ENCODE measurements at regions not wholly inside any gene's neighbourhood (a gene's known extent, or its start where the extent isn't known, plus 50 kb on each side); places are given as distances from the start of the nearest gene placed in this dataset.

DNA sequence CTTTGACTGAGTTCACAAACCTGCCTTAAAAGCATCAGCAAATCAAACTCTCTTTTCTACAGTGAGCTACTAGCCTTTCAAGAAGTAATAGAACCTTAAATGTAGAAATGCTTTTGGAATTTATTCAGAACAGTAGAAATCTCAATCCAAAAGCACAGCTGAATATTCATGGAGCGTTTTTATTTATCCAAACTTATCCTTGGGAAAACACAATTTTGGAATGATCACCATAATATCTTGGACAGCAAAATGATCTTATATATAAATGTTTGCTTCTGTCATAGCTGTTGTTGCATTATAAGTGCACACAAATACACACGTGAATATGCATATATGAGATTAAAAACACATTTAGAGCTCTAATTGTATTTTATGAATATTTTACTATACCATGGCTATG, 747.3 kb upstream of the PIK3C3 start:
- no peak for DNase-seq

DNA sequence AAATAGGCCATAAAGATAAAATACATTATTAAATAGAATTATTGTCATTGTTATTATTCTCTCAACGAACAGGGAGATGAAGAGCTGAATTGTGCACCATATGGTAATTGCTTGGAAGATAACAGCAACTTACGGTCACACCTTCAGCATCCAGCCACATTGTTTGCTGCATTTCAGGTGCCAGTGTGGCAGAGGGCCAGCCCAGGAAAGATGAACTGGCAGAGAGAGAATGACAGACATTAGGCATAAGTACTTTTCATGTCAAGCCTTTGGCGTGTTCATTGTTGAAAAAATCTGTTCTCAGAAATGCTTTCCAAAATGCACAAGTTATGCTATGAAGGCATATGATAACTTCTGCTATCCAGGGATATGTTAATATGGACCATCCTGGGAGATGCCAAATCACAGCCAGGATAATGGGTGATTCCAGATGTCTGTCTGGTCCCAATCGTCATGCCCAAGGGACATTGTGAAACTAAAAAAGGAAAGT, 748.6 kb upstream of the PIK3C3 start:
- no peak for DNase-seq

DNA sequence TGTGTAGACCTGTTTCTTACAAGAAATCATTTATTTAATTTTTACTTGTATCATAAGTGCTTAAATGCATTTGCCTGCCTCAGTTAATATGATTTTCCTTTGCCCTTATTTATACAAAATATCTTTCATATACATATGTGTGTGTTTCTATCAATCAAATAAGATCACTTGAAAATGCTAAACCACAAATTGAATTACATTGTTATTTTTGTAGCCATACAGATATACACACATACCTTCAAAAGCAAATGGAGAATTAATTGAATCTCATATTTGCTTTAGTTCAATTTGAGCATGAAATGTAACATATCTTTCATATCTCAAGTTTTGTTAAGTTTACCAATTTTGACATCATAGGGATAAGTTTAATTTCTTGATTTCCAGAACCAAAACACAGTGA, 755.8 kb upstream of the PIK3C3 start:
- DNase-seq: no peak

DNA sequence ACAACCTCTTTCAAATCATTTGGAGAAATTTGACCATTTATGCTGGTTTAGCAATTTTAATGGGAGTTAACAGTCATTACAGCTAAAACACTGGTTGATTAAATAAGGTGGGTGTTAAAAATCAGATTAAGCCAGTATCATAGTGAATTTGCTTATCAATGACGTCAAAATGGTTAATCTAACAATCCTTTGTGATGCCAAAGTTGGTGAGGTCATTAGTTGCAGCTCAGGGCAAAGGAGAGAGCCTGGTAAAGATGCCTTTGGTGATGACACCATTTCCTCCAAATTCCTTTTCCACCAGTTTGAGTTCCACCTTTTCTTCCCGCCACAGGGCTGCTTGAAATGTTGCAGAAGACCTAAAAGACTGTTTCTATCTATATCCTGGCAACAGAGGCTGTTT, 757.1 kb upstream of the PIK3C3 start:
- no peak for DNase-seq

DNA sequence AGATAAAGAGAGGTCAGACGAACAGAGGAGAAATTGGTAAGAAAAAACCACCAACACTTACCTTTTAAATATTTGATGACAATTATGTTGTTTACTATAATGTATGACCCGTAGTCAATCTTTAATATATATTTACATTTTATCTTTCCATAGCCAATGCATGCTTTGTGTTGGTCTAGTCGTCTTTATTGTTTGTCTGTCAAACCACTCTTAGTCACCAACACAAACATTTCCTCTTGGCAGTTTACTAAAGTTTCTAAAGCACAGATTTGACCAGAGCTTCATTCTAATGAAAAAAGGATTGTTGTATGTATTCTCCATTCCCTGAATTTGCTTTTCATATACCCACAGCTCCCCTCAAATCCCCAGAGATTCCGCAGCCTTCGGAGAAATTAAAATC, 784.7 kb upstream of the PIK3C3 start:
- no peak for DNase-seq

DNA sequence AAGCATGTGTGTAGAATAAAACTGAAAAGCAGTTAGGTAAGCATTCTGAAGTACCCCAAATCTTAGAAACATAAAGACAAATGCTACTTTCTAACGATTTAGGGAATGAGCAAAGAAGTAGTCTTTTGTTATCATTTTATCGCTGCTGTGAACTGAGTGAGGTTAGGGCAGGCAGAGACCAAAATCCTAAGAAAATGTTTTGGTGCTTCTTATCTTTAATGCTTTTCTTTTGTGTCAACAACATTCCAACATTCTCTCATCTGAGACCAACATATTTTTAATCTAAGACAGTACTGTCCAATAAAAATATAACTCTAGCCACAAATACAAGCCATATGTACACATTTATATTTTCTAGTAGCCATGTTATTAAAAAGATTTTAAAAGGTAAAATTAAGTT, 789.4 kb upstream of the PIK3C3 start:
- no peak for DNase-seq

DNA sequence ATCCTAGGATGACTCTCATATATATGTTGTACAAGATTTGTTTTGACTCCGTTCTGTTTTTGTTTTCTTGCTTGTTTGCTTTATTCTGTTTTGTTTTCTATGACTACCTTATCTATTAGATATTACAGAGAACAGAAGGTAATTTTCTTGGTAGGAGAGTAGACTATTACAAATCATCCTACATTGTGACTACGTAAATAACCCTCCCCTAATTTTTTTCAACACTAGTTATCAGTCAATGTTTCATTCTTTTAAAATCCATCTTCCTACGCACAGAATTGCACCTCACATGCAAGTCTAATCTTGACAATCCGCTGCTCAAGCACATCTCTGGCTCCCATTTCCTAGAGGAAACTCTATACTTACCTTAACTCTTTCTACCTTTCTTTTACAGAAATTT, 792.3 kb upstream of the PIK3C3 start:
- no peak for DNase-seq

DNA sequence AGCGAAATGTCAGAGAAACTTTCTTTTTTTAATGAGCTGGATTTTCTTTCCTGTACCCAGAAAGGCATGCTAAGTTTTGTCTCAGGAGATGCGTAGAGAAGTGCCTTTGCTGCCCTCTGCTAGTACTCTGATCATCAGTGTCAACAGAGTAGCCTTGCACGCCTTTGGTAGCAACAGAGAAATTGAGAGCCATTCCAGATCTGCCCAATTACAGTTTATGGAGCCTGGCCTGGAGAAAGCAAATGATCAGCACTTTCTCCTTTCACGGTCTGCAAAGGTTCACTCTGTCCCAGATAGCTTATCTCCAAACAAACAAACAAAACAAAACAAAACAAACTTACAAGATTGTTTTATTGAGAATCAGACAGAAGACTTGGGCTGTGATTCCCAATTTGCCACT, 792.8 kb upstream of the PIK3C3 start:
- no peak for DNase-seq

DNA sequence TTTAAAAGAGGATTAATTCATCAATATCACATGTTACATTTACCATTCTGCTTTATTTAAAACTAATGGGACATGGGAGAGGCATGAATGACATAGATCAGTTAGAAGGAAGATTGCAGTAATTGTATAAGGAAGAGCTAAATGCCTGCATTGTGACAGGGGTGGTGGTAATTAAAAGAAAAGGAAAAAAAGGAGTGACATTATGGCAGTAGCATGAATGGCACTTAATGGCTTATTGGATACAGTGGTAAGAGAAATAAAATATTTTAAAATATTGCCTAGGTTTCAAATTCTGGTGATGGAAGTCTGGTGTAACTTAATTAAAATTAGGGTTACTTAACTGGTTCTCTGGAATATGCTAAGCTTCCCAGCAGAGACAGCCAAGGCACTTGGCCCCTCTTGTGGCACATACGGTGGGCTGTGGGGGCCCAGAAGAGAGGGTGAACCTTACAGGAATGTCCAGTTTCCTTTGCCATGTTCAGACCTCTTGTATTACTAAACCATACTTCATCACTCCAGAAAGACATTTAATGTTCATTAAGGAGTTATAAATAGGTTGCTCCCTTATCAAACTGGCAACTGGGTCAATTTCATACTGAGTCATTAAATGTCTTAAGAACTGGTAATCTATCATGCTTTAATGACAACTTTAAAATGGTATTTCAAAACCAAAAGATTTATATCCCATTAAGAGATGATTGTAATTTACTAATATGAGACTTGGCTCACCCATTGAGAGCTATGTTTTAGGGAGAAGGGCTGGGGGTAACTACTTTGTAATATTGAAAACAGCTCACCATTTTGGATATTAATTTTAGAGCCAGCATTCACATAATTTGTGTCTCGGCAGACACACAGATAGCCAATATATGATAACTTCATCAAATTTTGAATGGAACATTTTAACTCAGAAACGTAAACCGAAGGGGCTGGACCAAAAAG, 798.9 kb upstream of the PIK3C3 start:
- no peak for DNase-seq

DNA sequence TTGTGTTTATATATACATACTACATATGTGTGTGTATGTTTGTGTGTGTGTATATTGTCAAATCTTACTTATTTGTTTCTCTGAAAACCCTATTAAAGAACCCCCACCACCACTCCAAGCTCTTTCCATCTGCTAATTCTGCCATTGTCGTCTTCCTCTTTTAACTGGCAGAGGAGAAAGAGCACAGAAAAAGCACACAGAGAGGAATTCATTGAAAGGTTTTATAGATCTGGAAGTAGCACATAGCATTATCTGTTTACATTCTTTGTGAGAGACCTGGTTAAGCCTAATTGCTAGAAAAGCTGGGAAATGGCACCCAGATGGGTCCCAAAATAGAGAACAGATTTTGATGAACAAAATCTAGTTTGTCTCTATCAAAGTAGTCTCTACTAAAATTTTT, 800.0 kb upstream of the PIK3C3 start:
- DNase-seq: no peak

DNA sequence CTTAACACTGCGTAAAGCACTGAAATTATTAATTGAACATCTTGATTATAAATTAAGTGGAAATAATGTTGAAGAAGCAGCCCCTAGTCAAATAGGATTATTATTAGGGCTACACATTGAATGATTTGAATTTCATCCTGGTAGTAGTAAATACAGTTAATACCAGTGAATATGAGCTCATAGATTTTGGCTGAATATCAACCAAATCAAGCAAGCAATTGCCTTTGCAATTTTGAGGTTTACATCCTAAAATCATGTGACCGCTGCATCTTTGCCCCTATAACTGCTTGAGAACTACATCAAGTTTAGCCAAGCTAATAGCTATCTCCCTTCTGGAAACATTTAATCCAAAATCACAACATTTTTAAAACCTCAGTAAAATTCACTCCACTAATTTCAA, 801.2 kb upstream of the PIK3C3 start:
- DNase-seq: no peak

DNA sequence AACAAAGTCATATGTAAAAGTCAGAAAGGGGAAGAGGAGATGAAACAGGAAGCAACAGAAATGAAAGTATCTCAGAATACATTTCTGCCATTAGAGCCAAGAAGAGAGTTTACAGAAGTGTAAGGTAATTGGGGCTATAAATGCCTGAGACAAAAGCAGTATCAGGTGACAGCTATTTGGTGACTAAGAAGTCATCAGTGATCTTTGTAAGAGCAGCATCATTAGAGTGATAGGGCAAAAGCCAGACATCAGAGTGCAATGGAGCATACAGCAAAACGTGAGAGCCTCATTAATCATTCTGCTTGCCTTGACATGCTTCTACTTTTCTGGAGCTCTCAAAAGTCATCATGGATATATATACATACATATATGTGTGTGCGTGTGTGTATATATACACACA, 804.7 kb upstream of the PIK3C3 start:
- DNase-seq: no peak

DNA sequence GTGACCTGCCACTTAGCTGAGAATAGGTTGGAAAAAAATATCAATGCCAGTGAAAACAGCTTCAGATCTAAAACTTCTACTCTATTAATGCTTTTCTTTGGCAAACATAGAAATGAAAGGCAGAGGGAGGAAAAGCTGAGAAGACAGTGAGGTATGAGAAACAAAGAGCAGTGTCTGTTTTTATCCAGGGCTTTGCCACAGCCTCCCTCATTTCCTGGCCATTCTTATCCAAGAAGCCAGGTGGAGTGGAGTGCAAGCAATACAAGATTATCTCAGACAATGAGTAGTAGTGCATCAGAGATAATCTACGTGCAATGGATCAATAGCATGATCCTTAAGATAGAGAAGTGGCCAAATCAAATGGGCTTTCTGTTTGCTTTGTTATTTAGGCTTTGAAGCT, 808.7 kb upstream of the PIK3C3 start:
- DNase-seq: no peak

DNA sequence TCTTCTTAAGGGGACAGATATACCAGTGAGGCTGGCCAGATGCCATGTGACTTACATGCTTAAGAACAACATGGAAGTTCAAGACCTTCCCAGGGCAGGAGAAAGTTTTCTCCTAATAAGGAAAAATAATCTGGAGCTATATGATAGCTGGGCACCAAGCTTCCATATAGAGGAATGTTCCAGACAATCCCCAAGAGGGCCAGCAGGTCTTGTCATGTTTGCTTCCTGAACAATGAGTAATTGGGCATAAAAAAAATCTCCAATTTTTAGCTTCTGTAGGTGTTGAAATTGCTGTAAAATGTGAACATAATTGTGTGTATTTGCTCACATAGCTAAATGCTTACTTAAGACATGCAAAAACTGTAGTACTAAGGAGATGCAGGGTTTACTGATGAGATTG, 809.5 kb upstream of the PIK3C3 start:
- DNase-seq: no peak

DNA sequence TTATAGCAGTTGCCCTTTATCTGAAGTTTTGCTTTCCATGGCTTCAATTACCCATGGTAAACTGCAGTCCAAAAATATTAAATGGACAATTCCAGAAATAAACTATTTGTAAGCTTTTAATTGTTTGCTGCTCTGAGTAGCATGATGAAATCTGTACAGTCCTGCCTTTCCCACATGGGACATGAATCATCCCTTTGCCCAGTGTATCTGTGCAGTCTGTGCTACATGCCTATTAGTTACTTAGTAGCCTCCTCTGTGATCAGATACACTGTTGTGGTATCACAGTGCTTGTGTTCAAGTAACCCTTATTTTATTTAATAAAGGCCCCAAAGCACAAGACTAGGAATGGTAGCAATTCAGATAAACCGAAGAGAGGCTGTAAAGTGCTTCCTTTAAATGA, 810.6 kb upstream of the PIK3C3 start:
- no peak for DNase-seq

DNA sequence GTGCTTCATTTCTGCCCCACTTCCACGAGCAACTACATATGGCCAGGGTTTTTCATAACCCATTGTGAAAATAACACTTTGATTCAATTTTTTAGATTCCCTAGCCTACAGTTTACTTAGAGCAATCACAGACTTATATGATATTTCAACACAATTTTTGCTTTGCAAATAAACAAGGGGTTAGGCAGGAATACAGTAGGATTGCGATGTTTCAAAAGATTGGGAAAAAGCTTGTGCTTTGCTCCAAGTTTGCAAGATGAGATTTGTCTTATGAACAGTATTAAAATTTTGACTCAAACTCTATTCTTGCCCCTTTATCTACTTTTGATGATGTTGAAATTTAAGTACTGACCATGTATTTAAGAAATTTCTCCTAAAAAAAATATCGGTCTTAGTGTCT, 814.5 kb upstream of the PIK3C3 start:
- no peak for DNase-seq

DNA sequence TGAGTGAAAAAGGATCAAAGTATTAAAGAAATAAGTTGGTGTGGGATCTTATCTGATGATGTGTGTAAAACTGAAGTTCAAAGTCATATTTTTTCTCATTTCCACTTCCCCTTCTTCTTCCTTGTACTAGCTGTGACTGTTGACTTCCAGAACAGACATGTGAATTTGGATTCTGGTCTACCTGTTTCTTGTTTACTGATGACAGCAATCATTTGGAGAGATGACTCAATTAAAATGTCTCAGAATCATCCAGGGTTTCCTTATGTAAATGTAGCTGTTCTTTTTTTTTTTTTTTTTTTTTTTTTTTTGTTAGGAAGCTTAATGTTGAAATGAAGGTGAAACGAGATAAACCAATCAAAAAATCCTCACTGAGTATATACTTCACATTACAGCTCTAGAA, 819.9 kb upstream of the PIK3C3 start:
- DNase-seq: no peak

DNA sequence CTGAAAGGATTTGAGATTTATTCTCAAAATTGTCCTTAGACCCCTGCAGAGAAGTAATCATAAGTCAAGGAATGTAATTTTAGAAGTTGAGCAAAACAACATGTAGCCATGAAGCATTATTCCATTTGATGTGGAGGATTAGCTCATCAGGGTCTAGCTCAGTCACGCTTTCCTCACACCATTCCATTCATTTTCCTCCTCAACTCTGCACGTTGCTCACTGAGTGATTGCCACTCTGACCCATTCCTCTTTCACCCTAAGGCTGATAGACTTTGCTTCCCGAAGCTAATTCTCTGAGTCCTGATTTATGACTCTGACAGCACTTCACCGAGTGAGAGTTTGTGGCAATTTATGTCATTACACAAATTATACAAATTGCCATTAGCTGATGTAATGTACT, 820.6 kb upstream of the PIK3C3 start:
- DNase-seq: no peak

DNA sequence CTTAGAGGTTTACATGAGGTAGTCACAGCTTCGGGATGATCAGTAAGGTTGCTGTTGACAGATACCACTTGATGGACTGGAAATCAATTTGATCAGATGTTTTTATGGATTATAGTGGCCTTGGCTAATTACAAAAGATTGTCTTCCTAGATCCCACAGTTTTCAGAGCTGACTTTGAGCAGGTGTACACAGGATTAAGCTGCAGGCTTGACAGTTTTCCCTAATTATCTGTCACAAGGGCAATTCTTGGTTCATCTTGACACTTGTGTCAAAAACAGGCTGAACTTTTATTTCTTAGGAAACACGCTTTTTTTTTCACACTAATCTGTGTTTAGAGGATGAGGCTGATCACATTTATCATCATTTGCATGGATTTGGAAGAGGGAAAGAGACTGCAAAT, 824.0 kb upstream of the PIK3C3 start:
- no peak for DNase-seq

DNA sequence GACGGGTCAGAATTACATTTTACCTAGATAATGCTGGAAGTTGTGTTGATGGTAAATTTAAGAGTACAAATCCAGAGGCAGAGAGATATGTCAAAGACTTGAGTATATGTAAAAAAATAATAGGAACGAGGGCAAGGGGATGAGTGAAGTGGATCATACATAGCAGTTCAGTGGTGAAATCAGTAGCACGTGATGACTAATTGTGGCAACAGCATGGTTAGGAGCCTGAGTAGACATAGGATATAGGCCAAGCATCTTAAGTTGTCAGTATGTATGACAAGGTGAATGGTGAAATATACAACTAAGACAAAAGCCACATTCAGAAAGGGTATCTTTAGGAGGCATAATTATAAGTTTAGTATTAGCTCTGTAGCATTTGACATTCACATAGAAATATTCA, 826.5 kb upstream of the PIK3C3 start:
- DNase-seq: no peak

DNA sequence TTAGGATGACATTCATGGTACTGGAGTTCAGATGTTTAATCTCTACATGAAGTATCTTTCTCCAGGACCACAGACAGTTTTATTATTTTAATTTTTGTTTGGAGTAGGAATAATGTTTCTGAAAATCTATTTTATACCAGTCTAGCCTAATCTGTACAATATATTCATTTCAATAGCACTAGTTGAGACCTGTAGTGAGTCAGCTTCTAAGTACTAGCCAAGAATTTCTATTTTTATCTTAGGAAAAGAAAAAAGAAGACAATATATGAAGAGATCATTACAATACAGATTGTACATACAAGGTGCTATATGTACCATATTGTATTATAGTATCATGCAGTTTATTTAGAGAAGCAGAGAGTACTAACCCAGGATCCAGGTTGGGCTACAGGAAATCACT, 826.9 kb upstream of the PIK3C3 start:
- no peak for DNase-seq

DNA sequence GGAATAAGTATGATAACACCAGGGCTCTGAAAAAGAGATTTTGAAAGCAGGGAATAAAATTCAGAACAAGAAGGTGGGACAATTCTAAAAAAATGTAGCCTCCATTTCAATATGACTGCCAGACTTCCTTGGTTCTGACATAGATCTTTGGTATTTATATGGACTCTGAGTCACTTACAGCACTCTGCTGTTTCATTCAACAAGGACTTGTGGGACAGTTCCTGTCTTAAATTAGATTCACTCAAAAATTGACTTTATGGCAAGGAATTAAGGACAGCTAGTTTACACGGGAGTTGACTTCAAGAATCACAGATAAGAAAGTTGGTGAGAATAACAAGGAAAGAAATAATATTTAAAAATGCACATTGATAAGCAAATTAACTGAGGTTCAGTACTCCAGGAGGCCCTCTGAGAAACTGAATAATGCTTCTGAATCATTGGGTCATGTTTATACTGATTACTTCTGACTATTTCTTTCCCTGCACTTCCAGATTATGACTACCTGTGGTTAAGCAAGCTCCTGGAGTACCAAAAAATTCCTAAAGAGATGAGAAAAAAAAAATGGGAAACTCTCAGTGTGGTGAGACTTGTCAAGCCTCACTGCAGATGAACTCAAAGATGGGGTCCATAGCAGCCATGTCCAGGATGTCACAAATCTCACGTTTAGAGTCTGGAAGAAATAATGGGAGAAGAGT, 828.3 kb upstream of the PIK3C3 start:
- DNase-seq: no peak

DNA sequence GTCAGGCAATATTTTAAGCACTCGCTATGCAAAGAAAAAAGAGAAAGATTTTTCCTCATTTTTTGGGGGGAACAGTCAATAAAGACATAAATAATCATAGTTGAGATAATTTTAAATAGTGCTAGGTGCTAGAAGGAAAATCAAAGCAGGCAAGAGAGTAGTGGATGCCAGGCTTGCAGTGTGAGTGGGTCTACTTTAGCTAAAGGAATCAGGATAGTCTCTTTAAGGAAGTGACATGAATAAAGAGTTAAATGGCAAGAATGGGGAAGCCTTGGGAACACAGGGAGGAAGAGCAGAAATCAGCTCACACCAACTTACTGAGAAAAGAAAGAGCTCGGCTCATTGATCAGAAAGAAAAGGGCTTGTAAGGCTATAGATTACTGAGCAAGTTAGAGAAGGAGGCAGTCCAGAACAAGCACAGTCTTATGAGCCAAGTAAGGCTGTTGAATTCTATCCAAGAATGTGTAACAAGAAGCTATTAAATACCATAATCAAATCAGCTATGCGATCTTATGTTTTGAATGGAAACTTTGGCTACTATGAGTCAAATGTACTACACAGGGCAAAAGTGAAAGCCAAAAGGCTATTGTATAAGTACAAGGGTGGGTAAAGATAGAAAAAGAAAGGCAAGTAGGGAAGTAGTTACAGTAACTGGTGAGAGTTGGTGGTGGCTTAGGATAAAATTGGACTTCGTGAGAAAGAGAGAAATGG, 833.8 kb upstream of the PIK3C3 start:
- DNase-seq: no peak

DNA sequence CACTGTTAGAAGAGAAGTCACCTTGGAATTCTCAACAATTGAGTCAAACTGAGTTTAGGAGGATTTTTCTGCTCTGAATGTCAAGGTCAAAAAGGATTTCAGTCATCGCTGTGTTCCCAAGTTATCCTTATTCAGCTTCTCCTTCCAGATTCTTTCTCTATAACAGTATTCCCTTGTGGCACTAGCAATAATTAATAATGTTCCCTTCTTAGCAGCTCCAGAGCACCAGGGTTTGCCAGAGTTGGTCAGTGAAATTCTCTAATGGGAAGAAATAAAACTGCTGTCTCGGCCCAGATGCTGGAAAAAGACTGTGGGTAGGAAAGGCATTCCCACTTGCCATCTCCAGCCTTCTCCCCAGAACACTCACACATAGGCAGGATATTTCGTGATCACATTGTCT, 836.0 kb upstream of the PIK3C3 start:
- no peak for DNase-seq
